ENCODE measurements at regions not wholly inside any gene's neighbourhood (a gene's known extent, or its start where the extent isn't known, plus 50 kb on each side); places are given as distances from the start of the nearest gene placed in this dataset.

- Histone ChIP-seq H3K36me3 (no peaks in the 10 kb centered on the region), H3K4me3 (no peak overlapping the region), H3K27ac (peak overlapping the region in 3 of 5 donors; percentile 34 to 39 (median 38)), H3K27me3 (no peaks in the 10 kb centered on the region), H3K9me3 (no peaks in the 10 kb centered on the region), H3K4me1 (no peaks in the 10 kb centered on the region)
- intact Hi-C loops (cut with DNase I; ENCODE audit: low total_unique reads), result no loop called here
- TF ChIP-seq CTCF (IDR thresholded peaks at IDR 0.05) (no peak), EP300 (IDR thresholded peaks at IDR 0.05) (no peak), POLR2A (IDR thresholded peaks at IDR 0.05) (no peak), POLR2AphosphoS5 (IDR thresholded peaks at IDR 0.05) (no peak)
- 73 to 82% (median 78%) methylated on average over 9 of the region's 9 CpGs for WGBS, 5 donors
- DNase-seq, result peak in 1 of 2 donors; percentile 44
These were observed 275.9 kb downstream of the CDCA7 start for GRCh38 chr2:173630425-173631126.

GRCh38 chr2:173631127-173631460 lies 276.4 kb downstream of the CDCA7 start:
- Histone ChIP-seq H3K4me1 (no peaks in the 10 kb centered on the region), H3K27ac (peak overlapping the region in 3 of 5 donors; percentile 34 to 39 (median 38)), H3K27me3 (no peaks in the 10 kb centered on the region), H3K9me3 (no peaks in the 10 kb centered on the region), H3K36me3 (no peaks in the 10 kb centered on the region), H3K4me3 (no peak overlapping the region)
- WGBS, 5 donors, result 14 to 27% (median 21%) methylated on average over 4 of the region's 4 CpGs
- intact Hi-C loops (cut with DNase I; ENCODE audit: low total_unique reads), result no loop called here
- TF ChIP-seq CTCF (IDR thresholded peaks at IDR 0.05), result no peak
- TF ChIP-seq POLR2AphosphoS5 (IDR thresholded peaks at IDR 0.05), result peak in 1 of 3 donors; percentile 16
- no peak for TF ChIP-seq EP300 (IDR thresholded peaks at IDR 0.05)
- peak in 1 of 2 donors; percentile 69 for DNase-seq

- H3K9me3 ChIP-seq, result no peaks in the 10 kb centered on the region
- intact Hi-C loops (cut with DNase I; ENCODE audit: low total_unique reads), result no loop called here
- 60 to 82% (median 77%) methylated on average over 3 of the region's 3 CpGs for WGBS, 5 donors
- TF ChIP-seq POLR2AphosphoS5 (IDR thresholded peaks at IDR 0.05) (no peak), CTCF (IDR thresholded peaks at IDR 0.05) (no peak), EP300 (IDR thresholded peaks at IDR 0.05) (no peak), POLR2A (IDR thresholded peaks at IDR 0.05) (no peak)
- H3K27ac ChIP-seq, result no peak overlapping the region
- no peaks in the 10 kb centered on the region for H3K27me3 ChIP-seq
- no peaks in the 10 kb centered on the region for H3K36me3 ChIP-seq
- H3K4me1 ChIP-seq, result peaks cover 11 to 15% (median 14%) of the 10 kb centered on the region in 4 donors
- H3K4me3 ChIP-seq, result no peak overlapping the region
- no peak for DNase-seq
These were observed 289.5 kb downstream of the CDCA7 start for GRCh38 chr2:173644146-173644545.

- peak in 1 of 2 donors; percentile 40 for DNase-seq
- WGBS, 5 donors, result 66 to 82% (median 73%) methylated on average over 8 of the region's 8 CpGs
- H3K4me1 ChIP-seq, result peaks cover 11 to 34% (median 26%) of the 10 kb centered on the region in 4 donors
- TF ChIP-seq POLR2AphosphoS5 (IDR thresholded peaks at IDR 0.05), result no peak
- no peak overlapping the region for H3K4me3 ChIP-seq
- H3K36me3 ChIP-seq, result no peaks in the 10 kb centered on the region
- intact Hi-C loops (cut with DNase I; ENCODE audit: low total_unique reads), result no loop called here
- no peaks in the 10 kb centered on the region for H3K9me3 ChIP-seq
- H3K27me3 ChIP-seq, result no peaks in the 10 kb centered on the region
- no peak overlapping the region for H3K27ac ChIP-seq
These were observed 293.1 kb downstream of the CDCA7 start for GRCh38 chr2:173647681-173648311.

GRCh38 chr2:173648816-173649215 lies 294.1 kb downstream of the CDCA7 start:
- Histone ChIP-seq H3K4me3 (no peak overlapping the region), H3K9me3 (no peaks in the 10 kb centered on the region), H3K36me3 (no peaks in the 10 kb centered on the region), H3K27me3 (no peaks in the 10 kb centered on the region), H3K4me1 (peaks cover 11 to 40% (median 29%) of the 10 kb centered on the region in 4 donors), H3K27ac (peak overlapping the region in 2 of 5 donors; percentile 57 to 66)
- DNase-seq, result no peak
- WGBS, 5 donors, result 86 to 95% (median 90%) methylated on average over 2 of the region's 2 CpGs
- no peak for TF ChIP-seq POLR2A (IDR thresholded peaks at IDR 0.05)
- no peak for TF ChIP-seq EP300 (IDR thresholded peaks at IDR 0.05)
- no peak for TF ChIP-seq CTCF (IDR thresholded peaks at IDR 0.05)
- no peak for TF ChIP-seq POLR2AphosphoS5 (IDR thresholded peaks at IDR 0.05)
- intact Hi-C loops (cut with DNase I; ENCODE audit: low total_unique reads), result no loop called here

Data from stomach (tissue), 8 donors.